ENCODE measurements at regions not wholly inside any gene's neighbourhood (a gene's known extent, or its start where the extent isn't known, plus 50 kb on each side); places are given as distances from the start of the nearest gene placed in this dataset.

DNA sequence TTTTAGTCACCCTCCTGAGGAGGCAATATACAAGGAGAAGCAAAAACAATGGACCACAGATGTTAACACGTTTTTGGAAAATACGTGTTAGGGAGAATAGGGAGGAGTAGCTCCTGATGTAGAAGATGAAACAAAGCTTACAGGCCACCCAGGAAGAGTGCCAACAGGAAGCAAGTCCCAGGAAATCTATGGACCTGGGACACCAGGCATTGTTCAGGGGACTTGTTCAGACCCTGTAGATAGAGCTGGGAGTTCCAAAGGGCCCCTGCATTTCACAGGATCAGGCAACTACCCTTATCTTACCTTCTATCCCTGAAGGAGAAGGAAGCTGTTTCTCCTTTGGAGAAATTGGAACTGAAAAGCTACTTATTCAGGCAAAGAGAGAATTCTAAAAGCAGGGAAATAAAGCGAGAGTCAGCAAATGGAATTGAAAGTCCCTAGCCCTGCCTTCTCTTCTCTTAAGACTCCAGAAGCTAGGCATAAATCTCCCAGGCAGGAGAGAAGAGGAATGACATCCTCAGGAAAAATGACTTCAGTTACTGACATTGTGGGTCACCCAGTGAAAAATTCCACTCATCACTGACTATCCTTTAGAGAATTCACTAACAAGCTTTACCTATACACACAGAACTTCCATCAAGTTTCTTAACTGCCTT lies 77.7 kb upstream of the FAM3C start:
- TF ChIP-seq, protein P1, sequence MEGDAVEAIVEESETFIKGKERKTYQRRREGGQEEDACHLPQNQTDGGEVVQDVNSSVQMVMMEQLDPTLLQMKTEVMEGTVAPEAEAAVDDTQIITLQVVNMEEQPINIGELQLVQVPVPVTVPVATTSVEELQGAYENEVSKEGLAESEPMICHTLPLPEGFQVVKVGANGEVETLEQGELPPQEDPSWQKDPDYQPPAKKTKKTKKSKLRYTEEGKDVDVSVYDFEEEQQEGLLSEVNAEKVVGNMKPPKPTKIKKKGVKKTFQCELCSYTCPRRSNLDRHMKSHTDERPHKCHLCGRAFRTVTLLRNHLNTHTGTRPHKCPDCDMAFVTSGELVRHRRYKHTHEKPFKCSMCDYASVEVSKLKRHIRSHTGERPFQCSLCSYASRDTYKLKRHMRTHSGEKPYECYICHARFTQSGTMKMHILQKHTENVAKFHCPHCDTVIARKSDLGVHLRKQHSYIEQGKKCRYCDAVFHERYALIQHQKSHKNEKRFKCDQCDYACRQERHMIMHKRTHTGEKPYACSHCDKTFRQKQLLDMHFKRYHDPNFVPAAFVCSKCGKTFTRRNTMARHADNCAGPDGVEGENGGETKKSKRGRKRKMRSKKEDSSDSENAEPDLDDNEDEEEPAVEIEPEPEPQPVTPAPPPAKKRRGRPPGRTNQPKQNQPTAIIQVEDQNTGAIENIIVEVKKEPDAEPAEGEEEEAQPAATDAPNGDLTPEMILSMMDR (IDR thresholded peaks at IDR 0.05) = no peak
- Histone ChIP-seq H3K36me3 (no peaks in the 10 kb centered on the region), H3K4me1 (peaks cover 1% of the 10 kb centered on the region), H3K9me3 (no peaks in the 10 kb centered on the region), H3K27me3 (no peaks in the 10 kb centered on the region), H3K27ac (no peak overlapping the region), H3K4me3 (no peak overlapping the region)
- DNase-seq (ENCODE audit: extremely low spot score in 2 of 2) = no peak
- intact Hi-C loops (cut with DNase I) = no loop called here

DNA sequence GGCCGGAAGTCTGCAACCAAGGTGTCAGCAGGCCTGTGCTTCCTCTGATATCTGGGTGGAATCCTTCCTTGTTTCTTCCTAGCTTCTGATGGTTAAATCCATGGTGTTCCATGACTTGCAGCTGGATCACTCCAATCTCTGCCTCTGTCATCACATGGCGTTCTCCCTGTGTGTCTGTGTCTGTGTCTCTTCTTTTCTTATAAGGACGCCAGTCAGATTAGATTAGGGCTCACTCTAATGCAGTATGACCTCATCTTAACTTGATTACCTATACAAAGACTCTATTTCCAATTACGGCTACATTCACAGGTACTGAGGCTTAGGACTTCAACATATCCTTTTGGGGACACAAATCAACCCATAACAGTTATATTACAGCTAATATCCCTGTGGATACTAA lies 70.3 kb upstream of the FAM3C start:
- no peak for DNase-seq (ENCODE audit: extremely low spot score in 2 of 2)
- TF ChIP-seq POLR2A (IDR thresholded peaks at IDR 0.05) (no peak), POLR2AphosphoS5 (IDR thresholded peaks at IDR 0.05; ENCODE audit: insufficient read depth in 1 of 2, low read depth in 1 of 2) (no peak)
- TF ChIP-seq, protein P1 (IDR thresholded peaks at IDR 0.05) = no peak
- H3K27me3 ChIP-seq = no peaks in the 10 kb centered on the region
- no peaks in the 10 kb centered on the region for H3K36me3 ChIP-seq
- no peak overlapping the region for H3K27ac ChIP-seq
- H3K4me1 ChIP-seq = no peaks in the 10 kb centered on the region
- no peaks in the 10 kb centered on the region for H3K9me3 ChIP-seq
- no peak overlapping the region for H3K4me3 ChIP-seq
- intact Hi-C loops (cut with DNase I) = no loop called here

DNA sequence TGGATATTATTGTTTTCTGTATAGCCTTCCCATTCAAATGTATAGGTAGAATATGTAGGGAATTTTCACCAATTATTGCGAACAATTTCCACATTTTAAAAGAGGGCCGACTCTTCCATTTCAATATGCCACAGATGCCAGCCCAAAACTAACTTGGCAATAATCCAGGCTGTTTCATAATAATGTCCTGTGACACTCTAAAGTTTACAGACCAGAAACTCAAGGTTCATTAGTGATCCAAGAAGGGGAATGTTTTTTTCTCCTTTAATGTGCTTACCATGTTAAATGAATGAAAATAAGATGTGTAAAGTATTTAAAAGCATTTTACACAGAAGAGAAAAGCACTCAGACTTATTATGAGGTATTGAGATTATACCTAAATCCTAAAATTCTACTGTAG lies 63.0 kb upstream of the FAM3C start:
- H3K36me3 ChIP-seq = no peaks in the 10 kb centered on the region
- TF ChIP-seq POLR2A (IDR thresholded peaks at IDR 0.05) (no peak), POLR2AphosphoS5 (IDR thresholded peaks at IDR 0.05; ENCODE audit: insufficient read depth in 1 of 2, low read depth in 1 of 2) (no peak)
- TF ChIP-seq, protein P1 (IDR thresholded peaks at IDR 0.05) = no peak
- H3K27me3 ChIP-seq = no peaks in the 10 kb centered on the region
- H3K4me3 ChIP-seq = no peak overlapping the region
- intact Hi-C loops (cut with DNase I) = no loop called here
- no peaks in the 10 kb centered on the region for H3K9me3 ChIP-seq
- no peak overlapping the region for H3K27ac ChIP-seq
- H3K4me1 ChIP-seq = no peaks in the 10 kb centered on the region
- DNase-seq (ENCODE audit: extremely low spot score in 2 of 2) = no peak

DNA sequence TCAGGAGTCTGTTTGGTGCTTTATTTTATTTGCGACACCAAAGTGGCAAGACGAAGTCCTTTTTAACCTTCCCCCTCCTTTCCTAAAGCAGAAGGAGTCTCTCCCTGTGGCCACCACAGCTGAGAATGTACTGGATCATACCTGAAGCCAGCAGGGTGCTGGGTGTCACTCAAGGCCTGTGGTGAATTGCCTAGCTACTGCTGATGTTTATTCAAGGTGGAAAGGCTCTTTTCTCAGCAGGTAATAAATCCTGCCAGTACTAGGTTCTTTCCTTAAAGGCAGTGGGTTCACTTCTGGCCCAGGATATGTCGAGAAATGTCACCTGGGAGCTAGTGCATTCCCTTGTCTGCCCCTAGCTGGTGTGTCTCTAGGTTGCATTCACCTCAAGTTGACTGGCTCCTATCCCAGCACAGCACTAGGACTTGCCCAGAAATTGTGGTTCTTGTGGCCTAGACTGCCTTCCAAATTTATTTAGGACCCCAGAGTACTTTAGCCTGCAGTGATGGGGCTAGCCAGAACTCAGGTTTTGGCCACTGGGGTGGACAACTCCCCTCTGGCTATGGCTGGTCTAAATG lies 60.8 kb upstream of the FAM3C start:
- H3K27me3 ChIP-seq = no peaks in the 10 kb centered on the region
- H3K27ac ChIP-seq = no peak overlapping the region
- DNase-seq (ENCODE audit: extremely low spot score in 2 of 2) = no peak
- TF ChIP-seq, protein P1 (IDR thresholded peaks at IDR 0.05) = no peak
- TF ChIP-seq POLR2AphosphoS5 (IDR thresholded peaks at IDR 0.05; ENCODE audit: insufficient read depth in 1 of 2, low read depth in 1 of 2) (no peak), POLR2A (IDR thresholded peaks at IDR 0.05) (no peak)
- no peaks in the 10 kb centered on the region for H3K36me3 ChIP-seq
- H3K4me1 ChIP-seq = no peaks in the 10 kb centered on the region
- intact Hi-C loops (cut with DNase I) = no loop called here
- no peaks in the 10 kb centered on the region for H3K9me3 ChIP-seq
- no peak overlapping the region for H3K4me3 ChIP-seq

DNA sequence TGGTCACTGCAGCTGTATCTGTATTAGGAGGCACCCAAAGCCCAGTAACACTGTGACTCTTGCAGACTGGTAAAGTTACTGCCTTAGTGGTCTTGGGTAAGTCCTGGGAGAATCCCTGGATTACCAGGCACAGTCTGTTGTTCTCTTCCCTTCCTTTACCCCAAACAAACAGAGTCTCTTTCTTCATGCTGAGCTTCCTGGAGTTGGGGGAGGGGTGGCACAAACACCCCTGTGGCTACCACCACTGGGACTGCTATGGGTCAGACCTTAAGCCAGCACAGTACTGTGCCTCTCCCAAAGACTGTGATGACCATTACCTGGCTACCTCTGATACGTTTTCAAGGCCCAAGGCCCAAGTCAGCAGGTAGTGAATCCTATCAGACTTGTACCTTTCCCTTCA lies 59.9 kb upstream of the FAM3C start:
- H3K27me3 ChIP-seq = no peaks in the 10 kb centered on the region
- intact Hi-C loops (cut with DNase I) = no loop called here

More for the DNA sequence above, 59.9 kb upstream of the FAM3C start:
- H3K9me3 ChIP-seq = no peaks in the 10 kb centered on the region
- TF ChIP-seq POLR2AphosphoS5 (IDR thresholded peaks at IDR 0.05; ENCODE audit: insufficient read depth in 1 of 2, low read depth in 1 of 2) (no peak), POLR2A (IDR thresholded peaks at IDR 0.05) (no peak)
- TF ChIP-seq, protein P1 (IDR thresholded peaks at IDR 0.05) = no peak
- H3K27ac ChIP-seq = no peak overlapping the region
- no peaks in the 10 kb centered on the region for H3K4me1 ChIP-seq
- no peak overlapping the region for H3K4me3 ChIP-seq
- DNase-seq (ENCODE audit: extremely low spot score in 2 of 2) = no peak
- H3K36me3 ChIP-seq = no peaks in the 10 kb centered on the region
